Stimulated activated CD4-positive, alpha-beta T cell treated with anti-CD3 and anti-CD28 coated beads, Interleukin-4, amount 100 ng/mL, for 4 hours (primary cell): ENCODE measurements at regions not wholly inside any gene's neighbourhood (a gene's known extent, or its start where the extent isn't known, plus 50 kb on each side); places are given as distances from the start of the nearest gene placed in this dataset.

Experiments
- DNase-seq, 2 experiments: peaks; one replicate each; pipeline ENCODE4 v3.0.0-alpha.2; 2020

GRCh38 chr3:13714251-13714916 is 165.5 kb downstream of the FBLN2 start:
- DNase-seq: no peak

DNA sequence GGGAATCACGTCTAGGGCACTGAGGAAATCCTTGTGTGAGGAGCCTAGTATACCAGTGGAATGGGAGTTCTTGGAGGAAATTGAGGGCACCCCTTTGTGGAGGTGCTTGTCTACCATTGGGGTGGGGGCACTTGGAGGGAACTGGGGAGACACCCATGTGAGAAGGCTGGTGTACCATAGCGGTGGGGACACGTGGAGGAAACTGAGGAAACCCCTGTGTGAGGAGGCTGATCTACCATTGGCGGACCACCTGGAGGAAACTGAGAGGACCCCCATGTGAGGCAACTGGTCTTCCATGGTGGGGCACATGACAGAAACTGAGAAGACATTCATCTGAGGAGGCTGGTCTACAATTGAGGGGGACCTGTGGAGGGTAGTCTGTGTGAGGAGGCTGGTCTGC is 164.5 kb downstream of the FBLN2 start:
- DNase-seq: no peak

DNA sequence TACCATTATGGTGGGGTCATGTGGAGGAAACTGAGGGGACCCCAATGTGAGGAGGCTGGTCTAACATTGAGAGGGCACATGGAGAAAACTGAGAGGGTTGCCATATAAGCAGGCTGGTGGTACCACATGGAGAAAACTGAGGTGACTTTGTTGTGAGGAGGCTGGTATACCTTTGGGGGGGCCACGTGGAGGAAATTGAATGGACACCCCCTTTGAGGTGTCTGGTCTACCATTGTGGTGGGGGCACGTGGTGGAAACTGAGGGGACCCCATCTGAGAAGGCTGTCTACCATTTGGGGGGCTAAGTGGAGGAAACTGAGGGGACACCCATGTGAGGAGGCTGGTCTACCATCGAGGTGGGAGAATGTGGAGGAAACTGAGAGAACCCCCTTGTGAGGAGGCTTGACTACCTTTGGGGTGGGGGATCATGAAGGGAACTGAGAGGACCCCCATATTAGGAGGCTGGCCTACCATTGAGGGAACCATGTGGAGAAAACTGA is 163.8 kb downstream of the FBLN2 start:
- DNase-seq: no peak

DNA sequence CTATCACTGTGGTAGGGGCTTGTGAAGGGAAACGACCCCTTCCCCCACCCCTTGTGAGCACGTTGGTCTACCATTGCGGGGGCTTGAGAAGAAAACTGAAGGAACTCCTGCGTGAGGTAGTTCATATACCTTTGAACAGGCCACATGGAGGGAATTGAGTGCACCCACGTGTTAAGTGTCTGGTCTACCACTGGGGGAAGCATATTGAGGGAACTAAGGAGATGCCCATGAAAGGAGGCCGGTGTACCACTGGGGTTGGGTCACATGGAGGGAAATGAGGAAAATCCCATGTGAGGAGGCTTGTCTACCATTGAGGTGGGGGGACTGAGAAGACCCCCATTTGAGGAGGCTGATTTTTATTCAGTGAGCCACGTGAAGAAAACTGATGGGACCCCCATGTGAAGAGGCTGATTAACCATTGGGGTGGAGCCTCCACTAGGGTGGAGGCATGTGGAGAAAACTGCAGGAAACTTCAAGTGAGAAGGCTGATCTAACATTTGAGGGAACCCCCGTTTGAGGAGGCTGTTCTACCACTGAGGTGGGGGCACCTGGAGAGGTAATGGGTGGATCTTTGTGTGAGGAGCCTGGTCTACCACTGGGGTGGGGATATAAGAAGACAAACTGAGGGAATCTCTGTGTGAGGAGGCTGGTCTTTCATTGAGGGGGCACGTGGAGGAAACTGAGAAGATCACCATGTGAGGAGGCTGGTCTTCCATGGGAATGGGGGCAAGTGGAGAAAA is 163.2 kb downstream of the FBLN2 start:
- DNase-seq: no peak

DNA sequence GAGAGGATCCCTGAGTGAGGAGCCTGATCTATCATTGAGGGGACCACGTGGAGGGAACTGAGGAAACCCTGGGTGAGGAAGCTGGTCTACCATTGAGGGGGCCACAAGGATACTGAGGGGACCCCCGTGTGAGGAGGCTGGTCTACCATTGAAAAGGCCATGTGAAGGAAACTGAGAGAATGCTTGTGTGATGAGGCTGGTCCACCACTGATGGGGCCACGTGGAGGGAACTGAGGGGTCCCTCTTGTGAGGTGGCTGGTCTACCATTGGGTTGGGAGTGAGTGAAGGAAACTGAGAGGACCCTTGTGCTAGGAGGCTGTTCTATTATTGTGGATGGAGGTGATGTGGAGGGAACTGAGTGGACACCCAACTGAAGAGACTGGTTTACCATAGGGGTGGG is 161.3 kb downstream of the FBLN2 start:
- DNase-seq: no peak

- DNase-seq: no peak
These were observed 160.8 kb downstream of the FBLN2 start for GRCh38 chr3:13709706-13710105.

DNA sequence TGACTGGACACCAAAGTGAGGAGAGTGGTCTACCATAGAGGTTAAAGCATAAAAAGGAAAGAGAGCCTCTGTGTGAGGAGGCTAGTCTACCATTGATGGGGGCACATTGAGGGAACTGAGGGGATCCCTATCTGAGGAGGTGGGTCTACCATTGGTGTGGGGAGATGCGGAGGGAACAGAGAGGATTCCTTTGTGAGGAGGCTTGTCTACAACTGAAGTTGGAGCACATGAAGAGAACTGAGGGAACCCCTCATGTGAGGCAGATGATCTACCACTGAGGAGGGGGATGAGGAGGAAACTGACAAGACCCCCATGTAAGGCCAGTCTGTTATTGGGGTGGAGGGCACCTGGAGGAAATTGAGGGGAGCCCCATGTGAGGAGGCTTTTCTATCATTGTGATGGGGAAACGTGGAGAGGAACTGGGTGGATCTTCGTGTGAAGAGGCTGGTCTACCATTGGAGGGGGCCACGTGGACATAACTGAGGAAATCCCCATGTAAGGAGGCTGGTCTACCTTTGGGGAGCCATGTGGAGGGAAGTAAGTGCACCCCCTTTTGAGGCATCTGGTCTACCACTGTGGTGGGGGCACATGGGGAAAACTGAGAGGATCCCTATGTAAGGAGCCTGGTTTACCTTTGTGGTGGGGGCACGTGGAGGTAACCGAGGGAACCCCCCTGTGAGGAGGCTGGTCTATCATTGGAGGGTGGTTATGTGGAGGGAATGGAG is 160.1 kb downstream of the FBLN2 start:
- DNase-seq: no peak

GRCh38 chr3:13708301-13708700 is 159.4 kb downstream of the FBLN2 start:
- no peak for DNase-seq

DNA sequence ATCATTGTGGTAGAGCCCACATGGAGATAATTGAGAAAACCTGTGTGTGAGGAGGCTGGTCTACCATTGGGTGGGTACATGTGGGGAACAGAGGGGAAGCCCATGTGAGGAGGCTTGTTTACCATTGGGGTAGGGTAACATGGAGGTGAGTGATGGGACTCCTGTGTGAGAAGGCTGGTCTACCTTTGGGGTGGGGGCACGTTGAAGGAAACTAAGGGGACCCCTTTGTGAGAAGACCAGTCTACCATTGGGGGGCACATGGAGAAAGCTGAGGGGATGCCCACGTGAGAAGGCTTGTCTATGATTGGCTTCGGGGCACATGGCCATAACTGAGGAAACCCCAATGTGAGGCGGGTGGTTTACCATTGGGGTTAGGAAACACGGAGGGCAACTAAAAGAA is 158.5 kb downstream of the FBLN2 start:
- DNase-seq: peak in 1 of 2 experiments; percentile 1

DNA sequence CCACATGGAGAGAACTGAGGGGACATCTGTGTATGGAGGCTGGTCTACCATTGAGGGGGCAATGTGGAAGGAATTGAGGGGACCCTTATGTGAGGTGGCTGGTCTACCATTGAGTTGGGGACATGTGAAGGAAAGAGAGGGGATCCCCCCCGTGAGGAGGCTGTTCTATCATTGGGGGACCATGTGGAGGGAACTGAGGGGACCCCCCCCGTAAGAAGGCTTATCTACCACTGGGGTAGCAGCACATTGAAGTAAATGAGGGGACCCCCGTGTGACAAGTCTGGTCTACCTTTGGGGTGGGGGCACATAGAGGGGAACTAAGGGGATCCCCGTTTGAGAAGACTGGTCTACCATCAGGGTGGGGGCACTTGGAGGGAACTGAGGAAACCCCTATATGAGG is 158.0 kb downstream of the FBLN2 start:
- no peak for DNase-seq

GRCh38 chr3:13706451-13706850 is 157.5 kb downstream of the FBLN2 start:
- DNase-seq: no peak

DNA sequence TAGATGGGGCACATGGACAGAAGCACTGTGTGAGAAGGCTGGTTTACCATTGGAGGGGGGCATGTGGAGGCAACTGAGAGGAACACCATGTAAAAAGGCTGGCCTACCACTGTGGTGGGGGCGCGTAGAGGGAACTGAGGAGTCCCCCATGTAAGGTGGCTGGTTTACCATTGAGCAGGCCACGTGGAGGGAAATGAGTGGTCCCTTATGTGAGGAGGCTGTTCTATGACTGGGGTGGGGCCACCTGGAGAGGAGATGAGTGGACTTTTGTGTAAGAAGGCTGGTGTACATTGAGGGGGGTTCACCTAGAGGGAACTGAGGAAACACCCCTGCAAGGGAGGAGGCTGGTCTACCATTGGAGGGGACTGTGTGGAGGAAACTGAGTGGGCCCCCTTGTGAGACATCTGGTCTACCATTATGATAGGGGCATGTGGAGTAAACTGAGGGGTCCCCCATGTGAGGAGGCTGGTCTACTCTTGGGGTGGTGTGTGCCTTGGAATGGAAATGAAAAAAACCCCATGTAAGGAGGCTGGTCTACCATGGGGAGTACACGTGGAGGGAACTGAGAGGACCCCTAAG is 156.9 kb downstream of the FBLN2 start:
- no peak for DNase-seq

DNA sequence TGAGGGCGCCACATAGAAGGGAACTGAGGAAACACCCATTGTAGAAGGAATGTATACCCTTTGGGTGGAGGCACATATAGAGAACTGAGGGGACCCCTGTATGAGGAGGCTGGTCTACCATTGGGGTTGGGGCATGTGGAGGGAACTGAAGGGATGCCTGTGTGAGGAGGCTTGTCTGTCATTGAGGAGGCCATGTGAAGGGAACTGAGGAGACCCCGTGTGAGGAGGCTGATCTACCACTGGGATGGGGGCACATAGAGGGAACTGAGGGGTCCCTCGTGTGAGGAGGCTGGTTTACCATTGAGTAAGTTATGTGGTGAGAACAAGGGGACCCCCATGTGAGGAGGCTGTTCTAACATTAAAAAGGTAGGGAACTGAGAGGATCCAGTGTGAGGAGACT is 156.1 kb downstream of the FBLN2 start:
- DNase-seq: peak in 1 of 2 experiments; percentile 1

DNA sequence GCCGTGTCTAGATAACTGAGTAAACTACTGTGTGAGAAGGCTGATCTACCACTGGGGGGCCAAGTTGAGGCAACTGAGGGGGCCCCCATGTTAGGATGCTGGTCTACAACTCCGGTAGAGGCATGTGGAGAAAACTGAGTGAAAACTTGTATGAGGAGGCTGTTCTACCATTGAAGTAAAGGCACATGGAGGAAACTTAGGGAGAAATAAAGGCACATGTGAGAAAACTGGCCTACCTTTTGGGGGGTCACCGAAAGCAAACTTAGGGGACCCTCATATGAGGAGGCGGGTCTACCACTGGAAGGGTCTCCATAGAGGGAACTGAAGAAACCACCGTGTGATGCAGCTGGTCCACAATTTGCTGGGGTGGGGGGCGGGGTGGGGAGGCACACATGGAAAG is 155.2 kb downstream of the FBLN2 start:
- DNase-seq: no peak

DNA sequence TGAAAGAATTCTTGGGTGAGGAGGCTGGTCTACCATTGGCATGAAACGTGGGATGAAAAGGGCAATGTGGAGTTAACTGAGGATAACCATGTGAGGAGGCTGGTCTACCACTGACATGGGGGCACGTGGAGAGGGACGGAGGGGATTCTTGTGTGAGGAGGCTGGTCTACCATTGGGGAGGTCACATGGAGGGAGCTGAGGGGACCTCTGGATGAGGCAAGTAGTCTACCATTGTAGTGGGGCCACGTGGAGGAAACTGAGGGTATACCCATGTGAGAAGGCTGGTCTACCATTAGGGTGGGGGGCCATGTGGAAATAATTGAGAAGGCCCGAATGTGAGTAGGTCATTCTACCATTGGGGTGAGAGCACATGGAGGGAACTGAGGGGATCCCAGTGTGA is 154.1 kb downstream of the FBLN2 start:
- no peak for DNase-seq

DNA sequence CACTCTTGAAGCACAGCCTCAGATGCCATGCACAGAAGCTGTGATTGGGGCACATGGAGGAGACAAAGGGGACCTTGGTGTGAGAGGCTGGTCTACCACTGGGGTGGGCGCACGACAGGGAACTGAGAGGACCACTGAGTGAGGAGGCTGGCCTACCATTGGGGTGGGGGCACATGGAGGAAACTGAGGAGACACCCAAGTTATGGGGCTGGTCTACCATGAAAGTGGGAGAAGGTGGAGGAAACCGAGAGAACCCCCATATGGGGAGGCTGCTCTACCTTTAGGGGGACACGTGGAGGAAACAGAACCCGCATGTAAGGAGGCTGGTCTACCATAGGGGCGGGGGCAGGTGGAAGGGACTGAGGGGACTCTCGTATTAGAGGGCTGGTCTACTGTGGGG is 153.4 kb downstream of the FBLN2 start:
- DNase-seq: no peak

- DNase-seq: no peak
These were observed 152.0 kb downstream of the FBLN2 start for GRCh38 chr3:13700889-13701288.

DNA sequence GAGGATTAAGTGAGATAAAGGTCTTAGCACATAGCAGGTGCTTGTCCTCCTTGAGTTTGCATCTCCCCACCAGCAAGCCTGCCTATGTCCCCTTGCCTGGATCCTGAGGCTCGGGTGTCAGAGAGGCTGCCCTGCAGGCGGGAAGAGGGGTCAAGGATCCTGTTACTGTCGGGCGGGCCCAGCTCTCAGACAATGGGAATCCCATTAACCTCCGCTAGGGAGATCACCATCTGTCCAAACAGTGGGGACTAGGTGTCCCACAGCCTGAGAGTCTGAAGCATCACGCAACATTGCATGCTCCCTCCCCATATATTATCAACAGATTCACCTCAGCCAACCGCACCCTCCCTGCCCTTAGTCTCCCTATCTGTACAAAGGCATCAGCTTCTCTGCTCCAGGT is 151.4 kb downstream of the FBLN2 start:
- no peak for DNase-seq

DNA sequence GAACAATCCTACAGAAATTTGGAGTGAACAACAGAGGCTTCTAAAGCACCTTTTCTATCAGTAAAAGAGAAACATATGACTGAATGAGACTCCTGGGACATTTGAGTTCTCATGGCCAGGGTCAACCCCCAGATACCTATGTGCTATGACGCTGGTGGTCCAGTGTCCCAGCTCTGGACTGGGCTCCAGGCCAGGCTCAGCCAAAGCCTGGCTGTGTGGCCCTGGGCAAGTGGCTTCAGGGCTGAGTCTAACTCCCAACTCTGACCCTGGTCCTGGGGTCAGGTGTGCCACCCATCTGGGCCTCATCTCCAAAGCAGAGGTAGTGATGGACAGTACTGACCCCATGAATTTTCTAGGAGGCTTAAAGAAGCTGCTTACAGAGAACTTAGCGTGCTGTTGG is 147.8 kb downstream of the FBLN2 start:
- DNase-seq: no peak

- DNase-seq: no peak
These were observed 144.5 kb downstream of the FBLN2 start for GRCh38 chr3:13693441-13693840.

DNA sequence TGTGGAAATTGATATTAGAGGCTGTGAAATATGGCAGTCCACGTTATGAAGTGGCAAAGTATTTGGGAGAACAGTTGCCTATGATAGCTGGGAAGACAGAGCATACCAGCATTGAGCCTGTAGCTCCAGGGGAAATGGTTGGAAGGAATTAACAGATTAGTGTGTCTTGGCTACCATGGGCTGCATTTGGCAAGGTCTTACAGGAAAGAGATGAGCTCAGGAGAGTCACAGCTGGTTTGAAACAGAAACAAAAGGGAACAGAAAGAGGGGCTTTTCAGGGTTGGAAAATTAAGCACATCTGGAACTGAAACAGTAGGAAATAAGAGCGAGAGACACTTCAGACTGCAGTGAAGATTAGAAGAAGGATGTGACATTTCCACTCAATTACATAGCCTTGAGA is 141.7 kb downstream of the FBLN2 start:
- DNase-seq: no peak

- no peak for DNase-seq
These were observed 140.7 kb downstream of the FBLN2 start for GRCh38 chr3:13689373-13690260.

DNA sequence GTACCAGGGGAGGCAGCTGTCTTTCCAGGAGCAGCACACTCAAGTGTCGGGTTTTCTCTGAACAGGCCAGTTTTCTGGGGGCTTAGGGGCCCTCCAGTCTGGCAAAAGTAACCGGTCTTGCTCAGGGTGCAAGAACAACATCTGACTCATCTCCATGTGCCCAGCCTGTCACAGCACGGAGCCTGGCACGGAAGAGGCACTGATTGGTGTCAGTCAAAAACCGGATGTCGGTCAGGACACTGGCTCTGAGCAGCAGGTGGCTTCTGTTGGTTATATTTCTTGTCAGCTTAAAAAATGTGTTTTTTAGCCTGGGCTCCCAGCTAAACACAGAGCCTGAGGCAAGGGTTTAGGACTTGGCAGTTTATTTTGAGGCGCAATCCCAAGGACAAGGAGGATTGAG is 139.9 kb downstream of the FBLN2 start:
- no peak for DNase-seq
